ENCODE measurements at regions not wholly inside any gene's neighbourhood (a gene's known extent, or its start where the extent isn't known, plus 50 kb on each side); places are given as distances from the start of the nearest gene placed in this dataset.

DNA sequence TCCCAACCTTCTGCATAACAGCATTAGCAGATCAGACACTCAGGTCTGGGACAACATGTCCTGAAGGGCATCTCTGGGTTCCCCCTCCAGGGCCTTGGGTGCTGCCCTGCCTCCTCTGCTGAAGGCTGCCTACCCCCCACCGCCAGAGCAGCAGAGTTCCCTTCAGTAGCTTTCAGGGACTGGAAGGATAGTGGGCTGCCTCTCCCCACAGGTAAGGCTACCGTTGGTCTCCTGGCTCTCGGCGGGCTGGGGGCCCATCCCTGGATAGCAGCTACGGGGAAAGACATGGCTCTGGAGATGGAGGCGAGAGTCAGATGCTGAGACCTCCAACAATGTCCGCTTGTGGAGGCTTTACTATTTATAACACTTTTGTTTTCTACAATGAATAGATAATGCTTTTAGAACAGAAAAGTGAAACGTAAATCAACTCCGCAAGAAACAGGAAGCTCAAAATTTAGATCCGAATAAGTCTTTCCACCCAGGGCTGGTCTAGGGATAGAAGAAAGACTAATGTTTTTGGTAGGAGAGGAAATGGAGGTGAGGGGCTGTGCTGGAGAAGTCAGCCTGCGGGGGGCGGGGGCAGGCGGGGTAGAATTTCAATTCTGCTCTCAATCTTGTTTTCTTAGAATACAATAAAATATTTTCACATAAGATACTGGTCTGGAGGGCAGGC is 58.4 kb downstream of the ARL4C start:
- DNase-seq: no peak

DNA sequence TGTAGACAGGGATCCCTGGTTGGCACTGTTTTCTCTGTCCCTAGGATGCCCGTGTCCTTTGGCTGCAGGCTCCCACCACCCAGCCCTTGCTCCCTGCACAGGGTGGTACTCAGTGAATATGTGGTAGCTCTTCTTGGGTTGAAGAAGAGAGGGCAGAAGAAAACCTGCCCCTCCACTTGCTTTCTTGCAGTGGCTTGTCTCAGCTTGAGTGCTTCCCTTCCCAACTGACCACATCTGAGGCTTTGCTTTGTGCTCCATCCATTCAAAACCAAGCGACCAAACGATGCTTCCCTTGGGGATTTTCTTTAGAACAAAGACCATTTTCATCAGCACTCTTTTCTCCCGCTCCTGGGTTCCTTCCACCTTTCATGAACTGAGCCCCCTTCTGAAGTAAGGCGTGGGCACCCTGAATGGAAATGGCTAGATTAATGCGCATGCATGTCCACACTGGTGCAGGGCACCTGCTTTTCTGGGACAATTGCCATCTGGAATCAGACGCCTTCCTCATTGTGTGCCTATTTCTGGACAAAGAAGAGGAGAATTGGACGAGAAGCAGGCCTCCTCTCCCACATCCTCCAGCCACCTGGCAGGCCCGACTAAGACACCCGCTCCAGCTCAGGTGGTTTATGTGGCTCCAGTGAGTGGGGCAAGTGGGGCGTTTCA is 59.1 kb downstream of the ARL4C start:
- DNase-seq: peak in 1 of 2 experiments; percentile 7

DNA sequence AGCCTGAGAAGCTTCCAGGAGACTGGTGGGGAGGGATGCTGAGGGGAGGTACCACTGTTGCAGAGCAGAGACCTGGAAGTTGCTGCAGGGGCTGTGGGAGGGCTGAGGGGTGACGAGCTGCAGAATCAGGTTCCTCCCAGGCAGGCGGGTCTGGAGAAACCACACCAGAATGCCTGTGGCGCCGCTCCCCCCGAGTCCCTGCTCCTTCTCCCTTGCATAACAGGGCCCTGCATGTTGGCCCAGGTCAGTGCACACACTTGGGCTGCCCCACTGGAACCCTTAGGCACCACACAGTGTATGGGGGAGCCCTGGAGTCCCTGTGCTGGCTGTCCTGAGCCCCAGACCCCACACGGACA is 60.4 kb downstream of the ARL4C start:
- DNase-seq: no peak

DNA sequence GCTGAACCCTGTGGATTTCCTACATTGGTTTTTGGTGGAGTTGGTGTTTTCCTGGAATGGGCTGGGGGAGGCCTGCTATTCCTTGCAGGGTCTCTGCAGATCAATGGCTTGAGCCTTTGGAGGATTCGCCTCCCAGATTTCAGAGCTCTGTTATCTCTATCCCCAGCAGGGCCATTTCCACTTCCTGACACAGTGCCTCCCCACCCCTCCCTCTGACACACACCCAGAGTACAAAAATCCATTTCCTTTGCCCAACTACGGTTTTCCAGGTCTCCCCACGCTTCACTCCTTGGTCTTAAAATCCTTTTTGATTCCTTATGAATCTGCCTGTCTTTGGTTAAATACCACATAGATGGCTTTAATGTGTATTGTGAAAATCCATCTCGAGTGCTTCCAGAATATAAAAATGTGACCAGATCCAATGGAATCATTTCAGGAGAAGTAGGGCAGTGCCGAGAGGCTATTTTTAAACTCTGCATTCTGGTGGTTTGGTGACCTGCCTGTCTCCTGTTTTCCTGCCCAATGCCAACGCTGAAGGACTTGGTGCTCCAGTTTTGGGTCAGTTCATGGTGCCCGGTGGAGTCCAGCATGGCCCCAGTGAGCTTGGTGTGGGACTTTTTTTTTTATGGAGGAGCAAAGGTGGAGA is 60.9 kb downstream of the ARL4C start:
- DNase-seq: no peak

DNA sequence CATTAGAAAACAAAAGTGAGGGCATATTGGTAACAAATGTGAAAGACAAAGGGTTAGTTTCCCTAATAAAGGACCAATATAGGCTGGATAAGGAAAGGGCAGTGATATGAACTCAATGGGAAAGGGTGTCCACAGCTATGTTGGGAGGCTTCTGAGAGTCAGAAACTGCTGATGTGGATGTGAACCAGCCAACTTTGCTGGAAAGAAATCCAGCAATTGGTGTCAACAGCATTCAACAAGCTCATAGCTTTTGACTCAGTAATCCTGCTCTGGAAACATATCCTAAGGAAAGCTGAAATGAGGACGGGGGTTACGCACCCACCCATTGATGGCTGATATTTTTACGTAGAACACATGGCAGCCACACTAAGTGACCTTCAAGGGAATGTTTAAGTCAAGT is 63.7 kb downstream of the ARL4C start:
- no peak for DNase-seq

DNA sequence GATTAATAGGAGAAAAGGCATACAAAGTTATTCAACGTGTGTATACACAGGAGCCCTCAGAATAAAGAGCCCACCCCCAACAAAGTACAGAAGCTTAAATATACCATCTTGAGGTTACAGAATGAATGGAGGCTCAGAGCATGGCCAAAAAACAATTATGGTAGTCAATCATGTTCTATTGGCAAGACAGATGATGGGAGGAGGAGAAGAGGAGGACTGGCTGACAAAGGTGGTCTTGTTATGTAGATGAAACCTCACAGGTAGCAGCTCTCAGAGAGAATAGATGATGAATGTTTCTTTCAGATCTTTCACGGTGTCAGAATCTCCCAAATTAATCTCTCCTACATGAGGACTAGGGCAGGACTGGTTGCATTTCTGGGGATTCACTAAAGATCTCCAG is 66.0 kb downstream of the ARL4C start:
- no peak for DNase-seq

DNA sequence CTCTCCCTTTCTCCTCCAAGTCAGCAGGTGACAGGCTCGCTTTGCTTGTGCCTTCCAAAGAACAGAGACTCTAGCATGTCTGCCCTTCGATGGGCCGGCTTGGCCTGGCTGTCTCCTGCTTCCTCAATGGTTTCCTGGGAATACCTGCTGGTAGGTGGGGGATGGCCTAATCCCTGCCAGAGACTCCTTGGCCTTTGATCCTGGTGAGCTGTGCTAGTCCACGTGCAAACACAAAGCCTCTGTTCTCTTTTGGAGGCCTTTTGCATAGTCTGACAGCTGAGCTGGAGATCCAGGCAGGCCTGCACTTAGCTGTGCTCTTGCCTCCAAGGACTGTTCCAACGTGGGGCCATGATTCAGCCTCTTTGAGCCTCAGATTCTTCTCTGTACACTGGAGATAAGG is 67.6 kb downstream of the ARL4C start:
- DNase-seq: no peak

DNA sequence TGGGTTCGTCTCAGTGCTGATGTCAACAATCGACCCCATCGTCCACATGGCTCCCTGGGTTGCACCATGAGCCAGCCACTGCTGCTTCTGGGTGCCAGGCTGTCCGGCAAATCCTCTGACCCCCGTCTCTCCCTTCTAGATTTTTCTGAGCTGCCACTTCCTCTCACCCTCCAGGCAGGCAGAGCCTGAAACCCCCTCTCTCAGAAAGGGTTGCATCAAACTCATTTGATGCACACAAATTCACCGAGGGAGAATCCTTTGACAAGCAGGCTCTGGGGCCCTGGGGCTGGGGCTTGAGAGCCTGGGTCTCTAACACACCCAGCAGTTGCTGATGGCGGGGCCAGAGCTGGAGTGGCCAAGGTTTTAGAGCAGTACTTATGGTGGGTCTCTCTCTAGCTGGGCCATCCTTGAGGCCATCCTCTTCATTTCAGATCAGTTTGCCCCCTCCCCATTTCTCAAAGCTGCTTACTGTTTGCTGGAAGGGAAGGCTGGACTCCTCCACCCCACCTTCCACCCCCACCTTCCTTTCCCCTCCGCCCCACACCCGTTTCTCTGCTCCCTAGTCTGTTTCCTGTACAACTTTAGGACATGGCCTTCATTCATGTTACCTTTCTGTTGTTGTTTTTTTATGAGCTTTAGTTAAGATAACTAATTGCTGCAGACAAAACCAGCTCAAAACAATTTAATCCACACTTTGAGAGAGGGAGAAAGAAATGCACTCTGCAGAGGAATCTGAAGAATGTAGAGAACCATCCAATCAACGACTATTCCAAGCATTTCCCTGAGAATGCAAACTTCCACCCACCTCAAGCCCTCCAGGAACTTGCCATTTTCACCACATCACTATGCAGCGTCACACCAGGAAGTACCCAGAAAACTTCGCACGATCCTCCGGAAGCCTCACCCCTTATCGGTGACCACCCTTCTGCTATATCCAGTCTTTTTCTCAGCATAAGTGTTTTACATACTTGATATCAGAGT is 69.5 kb downstream of the ARL4C start:
- no peak for DNase-seq

DNA sequence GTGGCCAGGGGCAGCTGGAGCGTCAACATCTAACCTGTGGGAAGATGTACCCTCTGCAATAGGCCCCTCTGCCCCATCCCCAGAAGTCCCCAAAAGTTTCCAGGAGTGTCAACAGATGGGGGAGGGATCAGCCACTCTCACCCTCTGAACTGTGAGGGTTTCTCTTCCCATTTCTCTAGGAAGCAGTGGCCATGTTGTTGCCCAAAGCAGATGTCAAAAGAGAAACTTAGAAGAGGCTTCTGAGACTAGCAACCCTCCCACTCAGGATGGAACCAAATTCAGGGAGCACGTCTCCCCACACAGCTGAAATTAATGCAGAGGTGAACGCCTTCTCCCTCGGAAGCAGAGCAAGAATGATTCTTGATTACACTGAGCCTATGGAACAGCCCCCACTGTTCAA is 70.3 kb downstream of the ARL4C start:
- DNase-seq: no peak

DNA sequence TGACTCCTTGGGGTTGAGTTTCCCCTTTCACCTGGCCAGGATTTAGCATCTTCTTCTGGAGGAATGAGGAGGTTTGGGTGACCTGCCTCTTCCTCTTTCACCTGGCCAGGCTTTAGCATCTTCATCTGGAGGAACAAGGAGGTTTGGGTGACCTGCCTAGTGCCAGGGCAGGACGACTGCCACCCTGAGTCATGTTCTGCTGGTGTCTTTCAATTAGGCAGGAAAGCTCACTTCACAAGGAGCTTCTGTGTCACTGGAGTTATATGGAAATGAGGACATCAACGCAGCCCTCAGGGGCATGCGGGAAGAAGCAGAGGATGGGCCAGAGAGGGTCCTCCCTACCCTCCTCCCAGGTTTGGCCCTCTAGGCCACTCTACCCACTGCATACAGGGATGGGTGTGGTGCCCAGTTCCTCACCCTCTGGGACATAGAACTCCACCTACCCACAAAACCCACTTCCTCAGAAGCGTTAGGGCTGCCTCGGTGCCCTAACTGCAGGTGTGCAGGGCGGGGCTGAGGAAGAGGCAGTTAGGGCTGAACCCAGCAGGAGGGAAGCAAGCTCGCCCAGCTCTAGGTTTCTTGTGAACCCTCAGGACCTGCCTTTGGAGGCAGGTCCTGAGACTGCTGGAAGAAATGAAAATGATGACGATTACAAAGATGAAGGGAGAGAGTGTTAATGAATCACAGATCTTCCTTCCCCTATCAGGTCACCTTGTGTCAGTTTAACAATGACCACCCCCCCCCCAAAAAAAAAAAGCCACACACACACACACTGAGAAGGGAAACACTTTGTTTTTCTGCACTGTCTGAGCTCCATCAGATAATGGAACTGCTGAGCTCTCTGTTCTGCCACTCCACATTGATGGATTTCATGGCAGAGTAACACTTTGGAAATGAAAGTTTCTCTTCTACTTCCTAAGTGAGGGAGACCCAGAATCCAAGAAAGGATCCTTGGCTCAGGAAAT is 71.0 kb downstream of the ARL4C start:
- DNase-seq: no peak

DNA sequence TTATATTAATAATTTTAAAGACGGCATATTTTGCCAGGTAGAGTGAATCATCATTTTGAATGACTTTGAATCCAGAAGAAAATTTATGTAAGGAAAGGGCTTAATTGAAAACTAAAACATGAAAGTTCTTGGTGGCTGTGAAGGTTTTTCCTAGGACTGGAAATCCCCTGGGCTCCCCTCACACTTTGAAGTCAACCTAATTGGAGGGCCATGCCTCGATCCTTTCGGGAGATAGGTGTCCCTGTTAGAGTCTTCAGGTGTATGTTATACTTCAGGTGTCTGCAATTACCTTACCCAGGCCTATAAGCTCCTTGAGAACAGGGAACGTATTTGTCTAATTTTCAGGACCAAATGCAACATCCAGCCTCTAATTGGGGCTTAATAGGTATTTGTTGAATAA is 73.0 kb downstream of the ARL4C start:
- DNase-seq: no peak

DNA sequence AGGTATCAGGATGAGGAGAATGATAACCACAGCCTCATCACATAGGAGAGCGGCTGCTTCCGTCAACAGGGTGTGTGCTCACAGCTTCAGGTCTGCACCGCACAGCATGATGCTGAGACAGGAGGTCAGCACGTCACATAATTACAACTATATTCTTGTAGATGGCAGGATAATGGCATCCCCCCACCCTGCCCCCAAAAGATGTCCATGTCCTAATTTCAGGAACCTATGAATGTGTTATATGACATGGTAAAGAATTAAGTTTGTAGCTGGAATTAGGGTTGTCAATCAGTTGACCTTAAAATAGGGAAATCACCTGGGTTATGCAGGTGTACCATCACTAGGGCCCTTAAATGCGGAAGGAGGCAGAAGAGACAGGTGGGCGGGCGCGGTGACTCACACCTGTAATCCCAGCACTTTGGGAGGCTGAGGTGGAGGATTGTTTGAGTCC is 73.9 kb downstream of the ARL4C start:
- no peak for DNase-seq

DNA sequence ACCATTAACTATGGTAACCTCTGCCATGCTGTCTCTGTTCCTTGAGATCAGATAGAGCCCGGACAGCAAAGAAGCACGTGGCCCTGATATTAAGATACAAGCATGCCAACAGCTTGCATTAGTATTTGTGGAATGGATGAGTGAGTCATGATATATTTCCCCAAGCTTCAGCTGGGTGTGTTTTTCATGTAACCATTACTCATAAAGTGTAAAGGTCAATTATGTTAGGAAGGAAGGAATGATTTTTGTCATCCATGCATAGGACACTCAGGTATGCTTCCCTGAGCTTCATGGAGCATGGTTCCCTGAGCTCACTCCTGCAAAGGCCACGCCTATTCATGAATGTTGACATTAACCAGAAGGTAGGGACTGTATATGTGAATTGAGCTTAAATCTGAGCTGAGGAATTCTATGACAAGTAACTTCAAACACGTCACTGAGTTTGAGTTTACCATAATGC is 74.6 kb downstream of the ARL4C start:
- DNase-seq: no peak

DNA sequence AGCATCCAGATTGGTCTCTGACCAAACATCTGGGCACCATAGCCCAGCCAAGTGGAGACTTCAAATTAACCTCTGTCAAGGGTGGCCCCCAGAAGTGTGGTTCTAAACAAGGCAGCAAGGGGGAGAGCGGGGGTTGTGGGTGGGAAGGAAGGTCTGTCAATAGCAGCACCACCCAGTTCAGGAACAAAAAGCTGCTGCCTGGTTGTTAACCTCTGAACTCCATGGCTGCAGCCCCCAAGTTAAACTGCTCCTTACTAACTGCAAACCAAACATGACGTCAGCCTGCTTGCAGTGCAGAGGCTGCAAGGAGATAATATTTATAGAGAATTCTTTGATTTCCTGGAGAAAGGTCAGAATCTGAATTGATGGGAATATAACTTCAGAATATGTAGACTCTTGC is 76.5 kb downstream of the ARL4C start:
- no peak for DNase-seq

DNA sequence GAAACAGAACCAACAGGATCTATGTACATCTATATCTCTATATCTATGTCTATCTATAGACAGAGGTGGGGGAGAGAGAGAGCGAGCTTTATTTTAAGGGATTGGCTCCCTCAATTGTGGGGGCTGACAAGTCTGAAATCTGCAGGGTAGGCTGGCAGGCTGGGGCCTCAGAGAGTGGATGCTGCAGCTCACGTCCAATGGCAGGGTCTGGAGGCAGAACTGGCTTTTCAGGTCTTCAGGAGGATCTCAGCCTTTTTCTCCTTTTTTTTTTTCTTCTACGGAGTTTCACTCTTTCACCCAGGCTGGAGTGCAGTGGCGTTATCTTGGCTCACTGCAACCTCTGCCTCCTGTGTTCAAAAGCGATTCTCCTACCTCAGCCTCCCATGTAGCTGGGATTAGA is 77.2 kb downstream of the ARL4C start:
- DNase-seq: no peak

DNA sequence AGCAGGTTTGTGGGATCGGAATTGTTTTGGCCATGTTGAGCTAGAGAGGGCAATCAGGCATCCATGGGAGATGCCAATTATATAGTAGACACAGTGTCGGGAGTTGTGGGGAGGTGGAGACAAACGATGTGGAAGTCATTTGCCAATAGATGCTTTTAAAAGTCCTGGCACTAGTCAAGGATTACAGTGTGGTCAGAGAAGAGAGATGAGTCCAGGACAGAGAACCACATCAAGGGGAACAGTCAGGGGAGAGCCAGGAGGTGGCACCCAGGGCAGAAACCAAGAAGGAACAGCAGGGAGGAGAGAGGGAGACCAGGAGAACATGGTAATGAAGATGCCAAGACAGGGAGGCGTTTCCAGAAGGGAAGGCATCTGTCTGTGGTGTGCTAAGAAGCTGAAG is 81.2 kb downstream of the ARL4C start:
- DNase-seq: no peak

DNA sequence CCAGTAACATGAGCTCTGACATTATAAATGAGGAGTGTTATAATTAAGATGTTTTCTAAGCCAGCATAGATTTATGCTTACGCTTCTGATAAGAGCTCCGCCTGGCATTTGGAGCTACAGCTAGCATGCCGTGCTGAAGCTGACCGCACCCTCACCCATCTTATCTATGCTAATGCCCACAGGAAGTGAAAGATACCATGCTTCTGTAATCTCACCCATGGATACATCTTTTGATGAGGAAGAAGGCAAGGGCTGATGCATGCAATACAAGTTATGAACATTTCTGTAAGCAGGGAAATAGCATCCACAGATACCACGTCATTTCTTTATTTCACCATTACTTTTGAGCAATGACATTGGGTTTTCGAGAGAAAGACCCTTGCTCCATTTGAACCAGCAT is 82.3 kb downstream of the ARL4C start:
- no peak for DNase-seq

DNA sequence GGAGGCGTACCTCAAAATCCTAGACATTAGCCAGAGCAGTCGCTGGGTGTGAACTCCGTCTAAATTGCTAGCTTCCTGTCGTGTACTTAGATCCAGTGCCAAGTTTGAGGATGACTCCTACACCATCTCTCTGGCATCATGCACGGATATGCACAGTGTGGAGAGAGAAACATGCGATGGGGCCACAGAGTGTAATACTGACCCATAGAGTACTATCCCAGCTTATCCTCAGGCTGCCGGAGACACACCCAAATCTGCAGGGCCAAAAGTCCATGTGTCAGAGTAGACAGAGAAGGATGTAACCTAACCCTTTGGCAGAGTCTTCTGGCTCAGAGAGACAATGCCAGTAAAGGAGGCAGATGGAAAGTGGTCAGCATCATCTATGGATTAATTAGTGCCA is 84.2 kb downstream of the ARL4C start:
- DNase-seq: peak; percentile 50 to 85

DNA sequence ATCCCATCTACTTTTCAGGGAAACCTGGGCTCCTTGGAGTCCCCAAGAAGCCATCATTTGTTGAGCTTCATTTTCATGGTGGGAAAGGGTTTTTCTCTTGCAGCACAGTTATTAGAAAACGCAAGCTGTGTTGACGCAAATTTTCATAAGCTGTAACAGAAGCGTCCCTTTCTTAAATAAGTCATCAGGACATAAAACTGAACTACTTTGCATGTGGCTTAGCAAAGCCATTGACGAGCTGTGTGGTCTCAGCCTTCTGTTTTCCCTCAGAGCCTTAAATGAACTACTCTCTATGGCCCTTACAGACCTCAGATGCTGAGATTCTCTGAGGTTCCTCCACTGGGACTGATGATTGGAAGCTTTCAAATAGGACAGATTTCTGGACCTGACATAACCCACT is 85.1 kb downstream of the ARL4C start:
- no peak for DNase-seq

DNA sequence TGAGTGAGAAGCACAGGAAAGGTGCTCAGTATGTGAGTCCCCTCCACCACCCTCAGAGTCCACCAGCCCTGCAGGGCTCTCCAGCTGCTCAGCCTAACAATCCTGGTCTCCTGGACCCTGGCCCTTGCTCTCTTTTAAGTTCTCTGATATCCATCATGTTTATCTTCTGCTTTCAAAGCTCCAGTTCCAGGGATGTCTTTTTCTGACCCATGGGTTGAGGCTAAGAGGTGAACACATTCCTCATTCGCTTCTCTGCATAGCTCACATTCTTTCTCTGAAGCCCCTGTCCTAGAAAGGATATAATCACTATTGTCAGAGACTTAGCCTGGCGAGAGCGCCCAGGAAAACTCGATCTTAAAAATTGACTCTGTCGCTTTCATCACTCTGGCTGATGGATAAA is 86.4 kb downstream of the ARL4C start:
- DNase-seq: no peak

DNA sequence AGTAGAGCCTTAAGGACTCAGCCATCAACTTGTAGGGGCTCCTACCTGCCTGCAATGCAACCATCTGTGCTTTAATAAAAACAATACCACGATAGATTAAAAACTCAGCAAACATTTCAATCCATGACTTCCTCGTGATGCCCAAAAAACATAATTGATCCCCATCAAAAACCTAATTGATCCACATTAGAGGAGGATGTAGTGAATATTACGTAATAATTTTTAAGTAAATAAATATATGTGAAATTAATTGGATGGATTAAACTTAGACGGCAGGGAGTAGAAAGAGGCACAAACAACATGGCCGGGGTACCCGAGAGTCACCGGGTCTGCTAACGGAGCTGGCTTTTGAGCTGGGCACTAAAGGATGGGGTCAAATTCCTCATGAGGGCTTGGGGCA is 87.3 kb downstream of the ARL4C start:
- no peak for DNase-seq

DNA sequence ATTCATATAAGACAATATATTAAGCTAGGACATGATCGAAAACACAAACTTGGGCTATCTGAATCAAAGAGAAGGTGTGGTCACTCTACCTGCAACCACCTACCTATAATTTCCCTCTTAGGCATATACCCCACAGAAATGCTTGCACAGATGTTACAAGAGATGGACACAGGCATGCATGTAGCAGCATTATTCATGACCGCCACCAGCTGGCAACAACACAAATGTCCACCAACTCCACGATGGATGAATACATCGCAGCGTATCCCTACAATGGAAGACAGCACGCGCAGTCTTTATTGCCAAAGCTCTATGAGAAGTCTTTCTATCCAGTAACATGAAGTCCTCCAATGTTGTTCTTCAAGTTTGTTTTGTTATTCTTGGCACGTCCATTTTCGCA is 90.8 kb downstream of the ARL4C start:
- DNase-seq: no peak
